Loucy (cell line): ENCODE measurements at regions not wholly inside any gene's neighbourhood (a gene's known extent, or its start where the extent isn't known, plus 50 kb on each side); places are given as distances from the start of the nearest gene placed in this dataset.

ENCODE experiments used
- H2AFZ ChIP-seq: fragments of 200-600 bp; sonication (generic); 2 replicates; pipeline ENCODE4 v1.6.0; 2016; ENCODE audit warnings: antibody characterized with exemption, mild to moderate bottlenecking, low read length, moderate library complexity
- H3F3A ChIP-seq: fragments of 200-600 bp; 2 replicates; pipeline ENCODE4 v1.6.0; 2016; ENCODE audit warnings: antibody characterized with exemption, low read depth, mild to moderate bottlenecking
- H3K27me3 ChIP-seq: fragments of 200-600 bp; sonication (generic); 2 replicates; pipeline ENCODE4 v1.6.1; 2014; ENCODE audit warnings: low read length, mild to moderate bottlenecking; ENCODE audit not compliant: insufficient read depth, poor library complexity, severe bottlenecking
- H3K36me3 ChIP-seq: fragments of 200-600 bp; sonication (generic); 2 replicates; pipeline ENCODE4 v1.6.1; 2016; ENCODE audit warnings: low read length; ENCODE audit not compliant: insufficient read depth
- H3K4me1 ChIP-seq: fragments of 200-600 bp; sonication (generic); 2 replicates; pipeline ENCODE4 v1.5.1; 2014; ENCODE audit warnings: low read length, mild to moderate bottlenecking; ENCODE audit not compliant: insufficient read depth, poor library complexity, severe bottlenecking
- H3K4me2 ChIP-seq: fragments of 200-600 bp; sonication (generic); 2 replicates; pipeline ENCODE4 v1.6.0; 2014; ENCODE audit warnings: antibody characterized with exemption, low read length, low read depth, mild to moderate bottlenecking; ENCODE audit not compliant: poor library complexity, severe bottlenecking
- H3K4me3 ChIP-seq: fragments of 200-600 bp; sonication (generic); 2 replicates; pipeline ENCODE4 v1.5.1; 2014; ENCODE audit warnings: low read length, mild to moderate bottlenecking, mixed read lengths; ENCODE audit not compliant: poor library complexity, severe bottlenecking
- H3K79me2 ChIP-seq: fragments of 200-600 bp; sonication (generic); 2 replicates; pipeline ENCODE4 v1.6.1; 2014; ENCODE audit warnings: low read length; ENCODE audit not compliant: insufficient read depth
- H3K9ac ChIP-seq: fragments of 200-600 bp; sonication (generic); 2 replicates; pipeline ENCODE4 v1.6.0; 2014; ENCODE audit warnings: mild to moderate bottlenecking, low read depth, low read length, moderate library complexity; ENCODE audit not compliant: poor library complexity, severe bottlenecking
- H3K9me2 ChIP-seq: fragments of 200-600 bp; sonication (generic); replicated peaks from 2 replicates; pipeline ENCODE4 v1.6.1; 2016; ENCODE audit warnings: low read depth, low read length, mixed read lengths
- H3K9me3 ChIP-seq: fragments of 200-600 bp; sonication (generic); 2 replicates; pipeline ENCODE4 v1.6.1; 2014; ENCODE audit warnings: mild to moderate bottlenecking, antibody characterized with exemption, low read length, low read depth; ENCODE audit not compliant: insufficient read depth
- H4K20me1 ChIP-seq: fragments of 200-600 bp; sonication (generic); 2 replicates; pipeline ENCODE4 v1.6.0; 2014; ENCODE audit warnings: antibody characterized with exemption, low read length, mild to moderate bottlenecking; ENCODE audit not compliant: insufficient read depth, poor library complexity, severe bottlenecking
- EZH2phosphoT487 ChIP-seq: fragments of 200-600 bp; IDR thresholded peaks from 2 replicates; pipeline ENCODE4 v1.6.1; 2018; ENCODE audit warnings: antibody characterized with exemption, mild to moderate bottlenecking, moderate library complexity, borderline replicate concordance
- TF ChIP-seq, protein P1 (sequence below): fragments of 200-600 bp; sonication (generic); conservative IDR thresholded peaks from 2 replicates; pipeline ENCODE4 v1.5.1; 2014; ENCODE audit warnings: mild to moderate bottlenecking, antibody characterized with exemption, low read length

DNA sequence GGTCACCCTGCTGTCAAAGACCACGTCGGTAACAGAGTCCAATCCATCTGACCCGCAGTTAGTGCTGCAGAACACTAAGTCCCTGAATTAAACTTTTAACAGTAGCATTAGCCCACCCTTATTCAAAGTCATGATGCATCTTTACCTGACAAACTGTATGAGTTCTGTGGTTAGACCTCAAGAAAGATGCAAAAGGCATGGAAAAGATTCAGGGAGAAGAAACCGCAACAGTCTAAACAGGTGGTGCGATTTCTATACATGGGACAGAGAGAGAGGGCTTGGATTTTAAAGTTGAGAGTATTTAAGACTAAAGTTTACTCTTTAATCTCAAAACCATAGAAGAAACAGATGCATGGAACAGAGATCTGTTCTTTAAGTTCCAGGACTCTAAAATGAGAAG is 103.3 kb upstream of the NFE2L3 start:
- Histone ChIP-seq H3K9ac (no peak overlapping the region), H3K9me3 (no peaks in the 10 kb centered on the region), H3K36me3 (no peaks in the 10 kb centered on the region), H3K4me2 (no peak overlapping the region), H3K4me3 (no peak overlapping the region), H3K4me1 (no peaks in the 10 kb centered on the region), H4K20me1 (no peaks in the 10 kb centered on the region), H3K27me3 (no peaks in the 10 kb centered on the region), H3K9me2 (no peaks in the 10 kb centered on the region), H2AFZ (no peak overlapping the region), H3K79me2 (no peaks in the 10 kb centered on the region), H3F3A (no peaks in the 10 kb centered on the region)
- TF ChIP-seq, protein P1, sequence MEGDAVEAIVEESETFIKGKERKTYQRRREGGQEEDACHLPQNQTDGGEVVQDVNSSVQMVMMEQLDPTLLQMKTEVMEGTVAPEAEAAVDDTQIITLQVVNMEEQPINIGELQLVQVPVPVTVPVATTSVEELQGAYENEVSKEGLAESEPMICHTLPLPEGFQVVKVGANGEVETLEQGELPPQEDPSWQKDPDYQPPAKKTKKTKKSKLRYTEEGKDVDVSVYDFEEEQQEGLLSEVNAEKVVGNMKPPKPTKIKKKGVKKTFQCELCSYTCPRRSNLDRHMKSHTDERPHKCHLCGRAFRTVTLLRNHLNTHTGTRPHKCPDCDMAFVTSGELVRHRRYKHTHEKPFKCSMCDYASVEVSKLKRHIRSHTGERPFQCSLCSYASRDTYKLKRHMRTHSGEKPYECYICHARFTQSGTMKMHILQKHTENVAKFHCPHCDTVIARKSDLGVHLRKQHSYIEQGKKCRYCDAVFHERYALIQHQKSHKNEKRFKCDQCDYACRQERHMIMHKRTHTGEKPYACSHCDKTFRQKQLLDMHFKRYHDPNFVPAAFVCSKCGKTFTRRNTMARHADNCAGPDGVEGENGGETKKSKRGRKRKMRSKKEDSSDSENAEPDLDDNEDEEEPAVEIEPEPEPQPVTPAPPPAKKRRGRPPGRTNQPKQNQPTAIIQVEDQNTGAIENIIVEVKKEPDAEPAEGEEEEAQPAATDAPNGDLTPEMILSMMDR: no peak
- no peak for TF ChIP-seq EZH2phosphoT487

DNA sequence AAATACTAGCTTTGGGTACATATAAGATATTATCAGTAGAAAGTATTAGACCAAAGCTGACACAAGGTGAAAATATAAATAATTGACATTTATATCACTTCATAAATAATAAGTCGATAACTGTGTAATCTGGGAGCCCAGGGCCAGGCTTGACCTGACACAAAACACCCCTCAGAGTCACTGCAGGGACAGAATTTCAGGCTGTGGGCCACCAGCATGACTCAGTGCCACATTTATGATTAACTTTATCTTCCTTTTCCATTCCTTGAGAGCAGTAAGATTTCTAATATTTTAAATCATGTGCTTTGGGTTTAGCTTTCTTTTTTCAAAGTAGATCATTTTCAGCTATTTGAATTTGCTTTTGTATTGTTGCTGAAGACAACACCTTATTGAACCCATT is 102.9 kb upstream of the NFE2L3 start:
- H3K36me3 ChIP-seq: no peaks in the 10 kb centered on the region
- no peaks in the 10 kb centered on the region for H4K20me1 ChIP-seq
- H3K79me2 ChIP-seq: no peaks in the 10 kb centered on the region
- no peak overlapping the region for H2AFZ ChIP-seq
- no peaks in the 10 kb centered on the region for H3K9me3 ChIP-seq
- H3K9me2 ChIP-seq: no peaks in the 10 kb centered on the region
- H3K4me2 ChIP-seq: no peak overlapping the region
- no peaks in the 10 kb centered on the region for H3K27me3 ChIP-seq
- H3K9ac ChIP-seq: no peak overlapping the region
- no peak overlapping the region for H3K4me3 ChIP-seq
- TF ChIP-seq, protein P1: no peak
- no peak for TF ChIP-seq EZH2phosphoT487
- H3F3A ChIP-seq: no peaks in the 10 kb centered on the region
- H3K4me1 ChIP-seq: no peaks in the 10 kb centered on the region

DNA sequence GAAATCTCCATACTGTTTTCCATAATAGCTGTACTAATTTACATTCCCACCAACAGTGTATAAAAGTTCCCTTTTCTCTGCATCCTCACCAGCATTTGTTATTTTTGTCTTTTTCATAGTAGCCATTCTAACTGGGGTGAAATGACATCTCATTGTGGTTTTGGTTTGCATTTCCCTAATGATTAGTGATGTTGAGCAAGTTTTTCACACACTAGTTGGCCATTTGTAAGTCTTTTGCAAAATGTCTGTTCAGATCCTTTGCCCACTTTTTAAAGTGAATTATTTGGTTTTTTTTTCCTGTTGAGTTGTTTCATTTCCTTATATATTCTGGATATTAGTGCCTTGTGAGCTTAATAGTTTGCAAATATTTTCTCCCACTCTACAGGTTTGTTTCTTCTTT is 101.0 kb upstream of the NFE2L3 start:
- TF ChIP-seq, protein P1: no peak
- no peak for TF ChIP-seq EZH2phosphoT487

More for the DNA sequence above, 101.0 kb upstream of the NFE2L3 start:
- no peaks in the 10 kb centered on the region for H3K27me3 ChIP-seq
- no peaks in the 10 kb centered on the region for H3F3A ChIP-seq
- H3K4me1 ChIP-seq: no peaks in the 10 kb centered on the region
- H3K9me3 ChIP-seq: no peaks in the 10 kb centered on the region
- no peak overlapping the region for H3K4me3 ChIP-seq
- no peak overlapping the region for H2AFZ ChIP-seq
- no peaks in the 10 kb centered on the region for H3K36me3 ChIP-seq
- H3K9ac ChIP-seq: no peak overlapping the region
- H3K9me2 ChIP-seq: no peaks in the 10 kb centered on the region
- H3K79me2 ChIP-seq: no peaks in the 10 kb centered on the region
- no peaks in the 10 kb centered on the region for H4K20me1 ChIP-seq
- no peak overlapping the region for H3K4me2 ChIP-seq
